Osteocyte (in vitro differentiated cells): ENCODE measurements at regions not wholly inside any gene's neighbourhood (a gene's known extent, or its start where the extent isn't known, plus 50 kb on each side); places are given as distances from the start of the nearest gene placed in this dataset.

Source experiments
- DNase-seq: peaks from one replicate; pipeline ENCODE4 v3.0.0; 2021; ENCODE audit warnings: mixed read lengths; ENCODE audit not compliant: unreplicated experiment; ENCODE audit errors: extremely low spot score
- H3K27ac Mint-ChIP-seq: one replicate; pipeline ENCODE4 v1.8.0; 2021; ENCODE audit warnings: mild to moderate bottlenecking, mixed read lengths; ENCODE audit not compliant: unreplicated experiment
- H3K27me3 Mint-ChIP-seq: one replicate; pipeline ENCODE4 v1.8.0; 2021; ENCODE audit warnings: mixed read lengths; ENCODE audit not compliant: unreplicated experiment
- H3K36me3 Mint-ChIP-seq: one replicate; pipeline ENCODE4 v1.8.0; 2021; ENCODE audit warnings: mixed read lengths; ENCODE audit not compliant: unreplicated experiment
- H3K4me1 Mint-ChIP-seq: one replicate; pipeline ENCODE4 v1.8.0; 2021; ENCODE audit warnings: mixed read lengths; ENCODE audit not compliant: unreplicated experiment
- H3K4me3 Mint-ChIP-seq: one replicate; pipeline ENCODE4 v1.8.0; 2021; ENCODE audit warnings: mild to moderate bottlenecking, moderate library complexity, mixed read lengths; ENCODE audit not compliant: unreplicated experiment
- H3K9me3 Mint-ChIP-seq: one replicate; pipeline ENCODE4 v1.8.0; 2021; ENCODE audit warnings: mixed read lengths; ENCODE audit not compliant: unreplicated experiment
- TF ChIP-seq, protein P1 (sequence below): fragments of 200-600 bp; sonication (generic); IDR thresholded peaks from 2 replicates; pipeline ENCODE4 v1.5.0; 2021; ENCODE audit warnings: antibody characterized with exemption, mild to moderate bottlenecking, moderate library complexity

- Mint-ChIP-seq H3K36me3 (no peaks in the 10 kb centered on the region), H3K4me1 (no peaks in the 10 kb centered on the region), H3K27me3 (no peaks in the 10 kb centered on the region), H3K27ac (no peak overlapping the region), H3K9me3 (peaks cover 17% of the 10 kb centered on the region), H3K4me3 (no peak overlapping the region)
- TF ChIP-seq, protein P1, sequence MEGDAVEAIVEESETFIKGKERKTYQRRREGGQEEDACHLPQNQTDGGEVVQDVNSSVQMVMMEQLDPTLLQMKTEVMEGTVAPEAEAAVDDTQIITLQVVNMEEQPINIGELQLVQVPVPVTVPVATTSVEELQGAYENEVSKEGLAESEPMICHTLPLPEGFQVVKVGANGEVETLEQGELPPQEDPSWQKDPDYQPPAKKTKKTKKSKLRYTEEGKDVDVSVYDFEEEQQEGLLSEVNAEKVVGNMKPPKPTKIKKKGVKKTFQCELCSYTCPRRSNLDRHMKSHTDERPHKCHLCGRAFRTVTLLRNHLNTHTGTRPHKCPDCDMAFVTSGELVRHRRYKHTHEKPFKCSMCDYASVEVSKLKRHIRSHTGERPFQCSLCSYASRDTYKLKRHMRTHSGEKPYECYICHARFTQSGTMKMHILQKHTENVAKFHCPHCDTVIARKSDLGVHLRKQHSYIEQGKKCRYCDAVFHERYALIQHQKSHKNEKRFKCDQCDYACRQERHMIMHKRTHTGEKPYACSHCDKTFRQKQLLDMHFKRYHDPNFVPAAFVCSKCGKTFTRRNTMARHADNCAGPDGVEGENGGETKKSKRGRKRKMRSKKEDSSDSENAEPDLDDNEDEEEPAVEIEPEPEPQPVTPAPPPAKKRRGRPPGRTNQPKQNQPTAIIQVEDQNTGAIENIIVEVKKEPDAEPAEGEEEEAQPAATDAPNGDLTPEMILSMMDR, result no peak
- DNase-seq, result no peak
Observed at GRCh38 chr18:37716106-37716735, 150.6 kb upstream of the CELF4 start.

GRCh38 chr18:37714691-37715090 is 149.1 kb upstream of the CELF4 start:
- no peaks in the 10 kb centered on the region for H3K4me1 Mint-ChIP-seq
- DNase-seq, result no peak
- no peak overlapping the region for H3K4me3 Mint-ChIP-seq
- H3K36me3 Mint-ChIP-seq, result no peaks in the 10 kb centered on the region
- H3K27me3 Mint-ChIP-seq, result no peaks in the 10 kb centered on the region
- H3K27ac Mint-ChIP-seq, result no peak overlapping the region
- TF ChIP-seq, protein P1, result no peak
- peaks cover 18% of the 10 kb centered on the region for H3K9me3 Mint-ChIP-seq

- TF ChIP-seq, protein P1, result no peak
- H3K9me3 Mint-ChIP-seq, result peaks cover 18% of the 10 kb centered on the region
Observed at GRCh38 chr18:37712776-37713175, 147.2 kb upstream of the CELF4 start.

DNA sequence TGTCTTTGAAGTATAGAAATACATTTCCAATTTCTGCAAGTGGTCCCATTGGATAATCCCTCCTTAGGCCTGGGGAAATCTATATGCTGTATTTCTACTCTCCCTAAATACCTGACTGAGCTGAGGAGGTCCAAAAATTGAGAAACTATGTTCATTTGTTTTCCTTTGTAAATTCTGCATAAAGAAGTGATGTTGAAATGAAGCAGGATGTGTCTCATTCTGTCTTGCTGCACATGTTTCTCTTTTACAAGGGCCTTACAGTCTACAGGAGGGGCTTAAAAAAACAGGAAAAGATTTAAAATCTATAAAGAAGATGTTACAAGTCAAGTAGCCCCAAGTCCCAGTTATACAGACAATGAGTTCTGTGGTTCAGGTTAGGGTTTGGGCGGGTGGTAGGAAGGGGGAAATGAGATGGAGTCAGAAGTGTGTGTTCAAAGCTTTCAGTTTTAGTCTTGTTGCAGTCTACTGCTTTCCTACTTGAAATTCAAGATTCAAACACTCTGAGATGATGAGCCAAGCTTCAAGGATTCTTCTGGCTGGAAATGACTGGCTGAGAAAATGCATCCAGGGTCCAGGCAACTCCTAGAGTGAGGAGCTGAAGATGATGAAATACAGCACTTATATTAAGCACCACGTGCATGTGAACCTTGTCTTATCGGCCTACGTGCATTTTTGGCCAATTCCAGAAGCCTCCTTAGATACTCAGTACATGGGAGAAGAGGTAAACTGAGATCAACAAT is 146.3 kb upstream of the CELF4 start:
- Mint-ChIP-seq H3K4me1 (no peaks in the 10 kb centered on the region), H3K4me3 (no peak overlapping the region), H3K27me3 (no peaks in the 10 kb centered on the region), H3K9me3 (peaks cover 18% of the 10 kb centered on the region), H3K27ac (no peak overlapping the region), H3K36me3 (no peaks in the 10 kb centered on the region)
- TF ChIP-seq, protein P1, result no peak
- DNase-seq, result no peak

More at GRCh38 chr18:37712776-37713175, 147.2 kb upstream of the CELF4 start:
- H3K4me3 Mint-ChIP-seq, result no peak overlapping the region
- H3K4me1 Mint-ChIP-seq, result no peaks in the 10 kb centered on the region
- H3K27me3 Mint-ChIP-seq, result no peaks in the 10 kb centered on the region
- no peak for DNase-seq
- H3K27ac Mint-ChIP-seq, result no peak overlapping the region
- no peaks in the 10 kb centered on the region for H3K36me3 Mint-ChIP-seq

DNA sequence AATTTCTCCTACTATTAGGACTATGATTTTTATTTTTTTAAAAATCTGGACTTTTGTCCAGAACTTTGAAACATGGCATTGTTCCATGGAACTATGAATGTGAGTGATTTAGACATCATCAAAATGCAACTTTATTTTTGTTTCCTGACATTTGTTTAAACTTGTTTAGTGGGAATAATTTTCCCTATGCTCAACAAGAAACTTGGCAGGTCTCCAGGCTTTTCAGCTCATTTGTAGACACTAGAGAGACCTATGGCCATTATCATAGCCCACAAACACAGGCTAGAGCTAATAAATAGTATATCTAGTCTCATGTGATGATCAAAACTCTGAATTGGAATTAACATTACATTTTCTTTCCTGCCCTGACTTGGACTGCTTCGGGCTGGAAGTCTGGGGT is 145.1 kb upstream of the CELF4 start:
- no peaks in the 10 kb centered on the region for H3K4me1 Mint-ChIP-seq
- H3K4me3 Mint-ChIP-seq, result no peak overlapping the region
- DNase-seq, result no peak
- TF ChIP-seq, protein P1, result no peak
- no peaks in the 10 kb centered on the region for H3K27me3 Mint-ChIP-seq
- H3K36me3 Mint-ChIP-seq, result no peaks in the 10 kb centered on the region
- no peak overlapping the region for H3K27ac Mint-ChIP-seq
- H3K9me3 Mint-ChIP-seq, result peaks cover 18% of the 10 kb centered on the region
